Sciatic nerve (tissue), 2 donors: ENCODE measurements at regions not wholly inside any gene's neighbourhood (a gene's known extent, or its start where the extent isn't known, plus 50 kb on each side); places are given as distances from the start of the nearest gene placed in this dataset.
"Not testable (repeated sequence)": the region's sequence is repeated elsewhere in the genome, so short reads cannot be mapped to it uniquely, and the experiment has no call there.

Experiments used
- ATAC-seq: fragments of 200-7000 bp; cut with Tn5 transposase; one replicate; pipeline ENCODE4 v1.9.1; 2020; ENCODE audit warnings: mild to moderate bottlenecking, moderate library complexity
- DNase-seq: peaks from one replicate; pipeline ENCODE4 v3.0.0-alpha.2; 2020; ENCODE audit warnings: low spot score
- intact Hi-C: fragments of 100-400 bp; cut with DNase I; formaldehyde crosslinking; loops from one replicate; pipeline ENCODE4 v1.14.2; 2022
- donor health status: DM: no; HTN: no; CAD: no.
- donor health status: DM: no; HTN: no; CAD: no.

DNA sequence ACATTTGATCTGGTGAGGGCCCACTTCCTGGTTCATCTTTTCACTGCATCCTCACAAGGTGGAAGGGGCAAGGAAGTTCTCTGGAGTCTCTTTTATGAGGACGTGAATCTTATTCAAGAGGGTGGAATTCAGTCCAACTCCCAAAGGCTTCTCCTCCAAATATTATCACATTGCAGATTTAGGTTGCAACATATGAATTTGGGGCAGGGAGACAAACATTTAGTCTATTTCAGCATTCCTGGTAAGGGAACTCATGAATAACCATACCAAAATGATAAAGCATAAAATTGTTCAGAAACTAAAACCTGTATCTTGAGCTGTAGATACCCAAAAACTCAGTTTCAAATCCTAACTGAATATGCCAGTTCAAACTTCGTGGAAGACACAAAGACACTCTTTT, 246.8 kb downstream of the QDPR start:
- ATAC-seq (no peak), DNase-seq (no peak)
- intact Hi-C loops = no loop called here

- no peak for DNase-seq
- ATAC-seq = no peak
- intact Hi-C loops = no loop called here
These were observed 251.6 kb downstream of the QDPR start for GRCh38 chr4:17260166-17260907.

GRCh38 chr4:17258106-17258505, 253.8 kb downstream of the QDPR start:
- intact Hi-C loops = no loop called here
- no peak for ATAC-seq

DNA sequence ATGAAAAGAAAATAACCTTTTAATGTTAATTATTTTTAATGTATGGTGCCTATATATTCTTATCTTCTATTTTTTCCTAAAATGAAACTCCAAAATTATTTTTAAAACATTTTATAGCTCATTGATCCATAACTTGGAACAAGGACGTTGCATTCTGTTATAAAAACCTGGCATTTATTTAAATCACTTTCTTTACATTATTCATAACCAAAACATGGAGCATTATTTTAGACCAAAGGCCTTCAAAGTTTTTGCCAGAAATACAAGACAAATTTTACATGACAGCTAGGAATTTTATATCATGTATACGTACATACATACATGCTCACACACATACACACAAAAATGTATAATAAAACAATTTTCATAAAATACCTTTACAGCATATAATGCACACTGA, 259.8 kb downstream of the QDPR start:
- DNase-seq = no peak
- intact Hi-C loops = no loop called here
- ATAC-seq = no peak

More at GRCh38 chr4:17258106-17258505, 253.8 kb downstream of the QDPR start:
- DNase-seq = no peak

DNA sequence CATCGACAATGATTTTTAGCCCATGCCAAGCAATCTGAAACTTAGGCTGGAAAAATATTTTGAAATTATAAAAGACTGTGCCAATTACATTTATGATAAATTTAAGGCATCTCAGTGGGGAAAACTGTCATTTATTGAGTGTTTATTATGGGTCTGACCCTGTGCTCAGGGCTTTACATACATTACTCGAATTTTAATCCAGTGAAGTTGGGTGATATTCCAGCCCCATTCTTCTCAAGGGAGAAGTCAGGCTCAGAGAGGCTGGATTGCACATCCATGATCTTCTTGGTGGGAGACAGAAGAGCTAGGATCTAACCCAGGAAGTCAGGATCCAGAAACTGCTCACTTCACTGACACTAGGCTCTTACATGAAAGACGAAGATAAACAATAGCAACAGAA, 260.8 kb downstream of the QDPR start:
- ATAC-seq = no peak
- DNase-seq = no peak
- intact Hi-C loops = no loop called here

DNA sequence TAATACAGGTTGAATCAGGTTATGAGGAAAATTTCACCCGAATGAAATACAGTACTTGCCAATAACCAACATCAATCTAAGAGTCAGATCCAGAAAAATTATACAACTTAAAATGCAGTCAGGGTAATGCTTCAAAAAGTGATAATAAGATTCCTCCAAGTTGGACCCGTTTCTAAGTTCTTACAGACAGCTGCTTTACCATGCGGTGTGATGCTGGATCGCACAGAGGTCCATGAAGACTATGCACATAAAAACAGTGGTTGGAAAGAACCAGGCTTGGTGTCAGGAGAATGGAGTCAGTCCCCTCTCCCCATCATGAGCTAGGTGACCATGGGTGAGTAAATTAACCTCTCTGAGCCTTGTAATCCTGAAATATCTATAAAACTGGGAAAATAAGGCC, 261.3 kb downstream of the QDPR start:
- intact Hi-C loops = no loop called here
- no peak for ATAC-seq
- DNase-seq = no peak

GRCh38 chr4:17246656-17247055, 265.2 kb downstream of the QDPR start:
- intact Hi-C loops = no loop called here
- ATAC-seq (no peak), DNase-seq (no peak)

GRCh38 chr4:17241835-17242234, 270.1 kb downstream of the QDPR start:
- DNase-seq = no peak
- no peak for ATAC-seq
- intact Hi-C loops = no loop called here

DNA sequence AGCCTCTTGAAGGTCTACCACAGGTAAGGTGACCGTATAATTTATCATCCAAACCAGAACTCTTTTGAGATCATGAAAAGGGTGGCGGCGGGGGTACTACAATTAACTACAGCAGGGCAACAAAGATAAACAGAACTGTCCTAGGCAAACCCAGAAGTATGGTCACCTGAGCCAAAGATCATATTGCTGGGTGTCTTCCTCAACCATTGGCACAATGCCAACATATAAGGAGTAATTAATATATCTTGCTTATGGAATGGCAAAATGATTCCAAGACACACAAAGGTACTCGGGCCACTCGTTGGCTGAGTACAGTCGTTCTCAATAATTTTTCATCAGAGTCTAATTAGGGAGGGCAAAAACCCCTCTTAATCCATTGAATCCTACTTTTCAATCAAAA, 273.3 kb downstream of the QDPR start:
- intact Hi-C loops = no loop called here
- DNase-seq (no peak), ATAC-seq (no peak)

GRCh38 chr4:17236686-17237085, 275.2 kb downstream of the QDPR start:
- intact Hi-C loops = no loop called here
- DNase-seq (no peak), ATAC-seq (no peak)

DNA sequence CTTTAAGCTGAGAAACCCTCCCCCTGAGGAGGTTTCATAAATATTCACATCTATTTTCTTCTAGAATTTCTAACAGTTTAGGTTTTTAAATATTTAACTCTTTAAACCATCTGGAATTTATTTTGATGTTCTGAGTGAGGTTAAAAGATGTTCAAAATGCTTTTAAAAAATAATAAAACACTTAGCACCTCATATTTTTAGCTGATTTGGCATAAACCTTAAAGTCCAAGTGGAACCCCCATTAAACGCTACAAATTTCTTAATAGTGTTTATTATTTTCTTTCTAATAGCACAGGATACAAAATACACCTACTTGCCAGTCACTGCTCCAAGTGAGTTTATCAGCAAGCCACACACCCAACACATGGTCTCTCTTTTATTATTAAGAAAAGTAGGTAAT, 277.2 kb downstream of the QDPR start:
- no peak for DNase-seq
- ATAC-seq = no peak
- intact Hi-C loops = no loop called here

DNA sequence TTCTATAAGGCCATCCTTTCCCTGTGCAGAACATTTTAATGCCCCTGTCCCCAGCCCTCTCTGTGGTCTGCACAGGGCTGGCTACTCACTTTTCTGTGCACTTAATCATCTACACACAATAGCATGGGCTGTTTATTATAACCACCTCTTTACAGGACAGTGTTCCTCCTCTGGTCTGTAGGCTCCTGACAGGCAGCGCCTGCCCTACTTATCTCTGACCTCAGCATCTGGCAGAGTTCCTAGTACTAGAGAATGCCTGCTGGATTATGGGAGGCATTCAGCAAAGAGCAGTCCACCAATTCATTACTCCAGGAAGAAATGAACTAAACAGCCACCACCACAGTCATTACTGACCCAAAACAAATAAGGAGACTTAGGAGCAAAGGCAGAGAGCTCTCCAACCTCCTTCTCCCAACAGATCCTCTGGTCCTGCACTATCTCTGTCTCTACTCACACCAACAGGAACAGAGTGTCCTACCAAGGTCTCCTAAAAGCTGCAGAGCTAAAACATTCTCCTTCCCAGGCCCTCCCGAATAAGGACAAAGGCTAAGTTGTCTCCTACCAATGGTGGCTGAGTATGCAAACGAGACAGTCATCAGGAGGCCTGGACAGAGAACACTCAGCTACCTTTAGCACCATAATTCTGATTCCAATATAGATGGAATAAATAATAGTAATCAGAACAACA, 279.2 kb downstream of the QDPR start:
- ATAC-seq (peak; percentile 92), DNase-seq (no peak)
- intact Hi-C loops = no loop called here

DNA sequence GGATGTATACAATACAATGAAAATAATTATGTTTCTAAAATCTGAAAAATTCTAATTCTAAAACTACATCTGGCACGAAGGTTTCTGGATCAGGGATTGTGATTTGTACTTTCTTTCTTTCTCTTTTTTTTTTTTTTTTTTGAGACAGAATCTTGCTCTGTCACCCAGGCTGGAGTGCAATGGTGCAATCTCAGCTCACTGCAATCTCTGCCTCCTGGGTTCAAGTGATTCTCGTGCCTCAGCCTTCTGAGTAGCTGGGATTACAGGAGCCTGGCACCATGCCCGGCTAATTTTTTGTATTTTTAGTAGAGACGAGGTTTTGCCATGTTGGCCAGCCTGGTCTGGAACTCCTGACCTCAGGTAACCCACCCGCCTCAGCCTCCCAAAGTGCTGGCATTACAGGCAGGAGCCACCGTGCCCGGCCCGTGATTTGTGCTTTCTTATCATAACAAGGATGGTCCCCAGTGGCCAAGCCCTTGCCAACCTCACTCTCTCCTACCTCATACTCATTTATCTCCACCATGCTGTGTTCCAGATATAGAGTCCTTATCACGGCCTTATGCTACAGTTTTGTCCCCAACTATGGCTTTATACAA, 279.9 kb downstream of the QDPR start:
- DNase-seq, intact Hi-C loops: not testable (repeated sequence)
- peak; percentile 49 for ATAC-seq

GRCh38 chr4:17230727-17231126, 281.2 kb downstream of the QDPR start:
- ATAC-seq = no peak
- DNase-seq = no peak
- intact Hi-C loops = no loop called here

- intact Hi-C loops = no loop called here
- no peak for DNase-seq
- ATAC-seq = no peak
These were observed 291.1 kb downstream of the QDPR start for GRCh38 chr4:17220816-17221215.

DNA sequence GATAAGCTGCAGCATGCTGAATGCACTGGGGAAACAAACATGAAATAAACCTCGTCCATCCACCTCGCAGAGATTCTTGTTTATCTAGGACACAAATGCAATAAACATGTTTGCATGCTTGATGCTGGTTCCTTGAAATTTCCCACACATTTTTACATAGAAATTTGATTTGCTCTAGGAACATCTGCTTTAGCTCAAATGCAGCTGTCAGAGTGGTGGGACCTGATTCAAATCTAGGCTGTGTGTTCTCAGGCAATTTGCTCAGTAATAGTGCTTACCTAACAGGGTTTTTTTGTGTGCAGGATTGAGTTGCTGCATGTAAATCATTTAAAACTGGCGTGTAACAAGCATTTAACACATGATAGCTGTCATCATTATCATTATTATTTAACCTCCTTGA, 293.1 kb downstream of the QDPR start:
- intact Hi-C loops = no loop called here
- DNase-seq = no peak

GRCh38 chr4:17206829-17207801, 304.8 kb downstream of the QDPR start:
- DNase-seq (no peak), ATAC-seq (no peak)
- intact Hi-C loops = no loop called here

More for the DNA sequence above, 293.1 kb downstream of the QDPR start:
- ATAC-seq = no peak

DNA sequence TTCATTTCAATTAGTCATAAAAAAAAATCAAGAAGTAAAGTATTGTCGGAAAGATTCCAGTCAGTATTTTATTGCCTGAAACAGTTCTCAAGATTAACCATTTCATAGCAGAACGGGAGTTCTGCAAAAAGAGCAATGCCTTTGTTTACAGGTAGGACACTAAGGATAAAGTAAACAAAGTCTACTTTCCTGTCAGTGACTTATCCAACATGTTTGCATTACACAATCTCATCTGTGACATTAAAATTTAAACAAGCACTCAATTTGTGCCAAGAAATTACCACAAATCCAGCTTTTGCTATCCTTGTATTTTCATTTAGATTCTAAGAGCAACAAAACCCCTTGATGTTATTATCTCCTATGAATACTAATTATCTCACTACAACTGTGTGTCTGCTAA, 306.5 kb upstream of the LDB2 start:
- intact Hi-C loops = no loop called here
- no peak for DNase-seq
- ATAC-seq = no peak

DNA sequence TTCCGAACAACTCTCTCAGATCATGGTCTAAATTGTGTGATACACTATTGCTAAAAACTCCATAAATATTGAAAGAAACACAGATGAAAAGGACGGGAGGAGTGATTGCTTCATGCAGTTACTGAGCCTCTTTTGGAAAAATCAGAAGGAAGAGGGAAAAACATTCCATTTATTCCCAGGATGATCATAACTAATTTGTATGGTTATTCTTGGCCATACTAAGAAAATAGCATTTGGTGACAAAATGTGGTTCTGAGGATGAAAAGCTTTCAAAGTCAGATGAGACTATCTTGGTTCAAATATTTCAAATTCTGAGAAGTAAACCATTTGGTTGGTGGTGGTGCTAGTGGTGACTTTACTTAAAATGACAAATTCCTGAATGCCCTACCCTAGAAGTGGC, 305.4 kb upstream of the LDB2 start:
- intact Hi-C loops = no loop called here
- DNase-seq (no peak), ATAC-seq (peak; percentile 88)
